Uterus (tissue), 2 donors: ENCODE measurements at regions not wholly inside any gene's neighbourhood (a gene's known extent, or its start where the extent isn't known, plus 50 kb on each side); places are given as distances from the start of the nearest gene placed in this dataset.
"Not testable (repeated sequence)": the region's sequence is repeated elsewhere in the genome, so short reads cannot be mapped to it uniquely, and the experiment has no call there.

Source experiments
- CTCF ChIP-seq, 4 experiments: fragments of 200-600 bp in 2 of 4; fragments of 450-650 bp in 2 of 4; sonication (generic) in 2 of 4; IDR thresholded peaks; one replicate each; pipeline ENCODE4 v1.5.1; 2016 to 2019; ENCODE audit warnings: antibody characterized with exemption in 4 of 4, mild to moderate bottlenecking in 2 of 4, moderate library complexity in 1 of 4
- POLR2A ChIP-seq, 2 donors: fragments of 450-650 bp; IDR thresholded peaks; one replicate each; pipeline ENCODE4 v1.6.1; 2016; ENCODE audit warnings: antibody characterized with exemption in 2 of 2, mild to moderate bottlenecking in 1 of 2, moderate library complexity in 1 of 2

GRCh38 chrX:87448613-87449012, 69.0 kb upstream of the KLHL4 start:
- TF ChIP-seq CTCF, POLR2A (IDR thresholded peaks at IDR 0.05): not testable (repeated sequence)
